ENCODE measurements at regions not wholly inside any gene's neighbourhood (a gene's known extent, or its start where the extent isn't known, plus 50 kb on each side); places are given as distances from the start of the nearest gene placed in this dataset.

DNA sequence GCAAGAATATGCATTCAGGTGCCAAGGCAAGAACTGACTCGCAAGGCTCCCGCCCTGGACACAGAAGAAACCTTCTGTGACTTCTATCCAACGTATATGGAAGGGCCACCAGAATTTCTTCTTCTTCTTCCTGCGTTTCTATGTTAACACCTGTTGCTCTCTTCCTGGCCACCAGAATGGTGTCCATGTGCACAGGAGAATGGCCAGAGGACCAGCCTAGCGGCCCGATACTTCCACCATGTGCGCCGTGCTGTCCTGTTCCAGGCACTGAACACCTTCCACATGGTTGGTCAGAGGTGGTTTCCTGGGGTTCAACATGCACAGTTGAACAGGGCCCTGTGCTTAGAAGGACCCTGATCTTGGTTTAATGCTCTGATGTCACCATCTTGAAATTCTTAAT lies 455.8 kb downstream of the BCL11B start:
- no peak for DNase-seq (ENCODE audit: low read depth)

DNA sequence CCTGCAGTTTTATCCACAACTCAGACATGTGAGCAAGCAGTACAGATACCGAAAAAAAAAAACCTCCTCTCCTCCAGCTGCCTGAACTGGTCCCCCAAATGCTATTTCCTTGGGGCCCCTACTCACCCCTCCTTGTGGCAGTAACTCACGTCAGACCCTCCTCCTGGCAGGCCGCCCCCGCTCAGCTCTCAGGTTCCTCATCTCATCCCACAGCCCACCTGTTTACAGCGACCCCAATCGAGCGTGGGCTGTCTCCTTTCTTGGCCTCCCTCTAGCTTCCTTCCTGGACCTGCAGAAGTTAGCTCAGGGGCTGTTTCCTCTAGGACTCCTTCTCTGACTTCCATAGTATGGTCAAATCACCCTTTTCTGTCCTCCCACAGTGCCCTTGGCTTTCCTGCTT lies 455.3 kb downstream of the BCL11B start:
- no peak for DNase-seq (ENCODE audit: low read depth)

DNA sequence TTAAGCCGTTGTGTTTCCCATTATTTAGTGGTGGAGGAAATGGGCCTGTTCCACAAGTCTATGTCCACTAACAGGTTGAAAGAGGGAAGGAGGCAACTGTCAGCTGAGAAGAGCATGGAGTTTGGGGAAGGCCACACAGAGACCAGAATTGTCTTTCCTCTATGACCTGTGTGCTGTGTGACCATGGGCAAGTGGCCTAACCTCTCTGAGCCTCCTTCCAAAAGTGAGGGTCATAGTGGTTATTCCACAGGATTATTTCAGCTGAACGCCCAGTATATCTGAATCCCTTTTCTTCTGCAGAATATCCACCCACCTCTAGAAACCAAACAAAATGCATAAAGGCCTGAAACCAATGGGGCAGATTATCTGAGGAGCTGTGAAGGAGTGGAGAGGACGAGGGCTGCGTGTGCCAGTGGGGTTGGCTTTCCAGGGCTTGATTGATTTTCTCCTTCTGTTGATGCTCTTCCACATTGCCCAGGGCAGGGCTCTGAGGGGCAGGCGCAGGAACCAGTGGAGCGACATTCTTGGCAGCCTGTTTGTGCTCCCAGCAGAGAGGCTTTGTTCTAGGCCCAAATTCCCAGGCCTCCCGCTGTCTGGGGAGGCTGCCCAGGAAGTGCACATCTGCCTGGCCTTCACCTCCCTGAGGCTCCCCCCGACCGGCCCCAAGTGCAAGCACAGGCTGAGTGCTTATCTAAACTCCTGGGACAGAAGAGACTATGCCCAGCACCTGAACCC lies 452.7 kb downstream of the BCL11B start:
- no peak for DNase-seq (ENCODE audit: low read depth)

DNA sequence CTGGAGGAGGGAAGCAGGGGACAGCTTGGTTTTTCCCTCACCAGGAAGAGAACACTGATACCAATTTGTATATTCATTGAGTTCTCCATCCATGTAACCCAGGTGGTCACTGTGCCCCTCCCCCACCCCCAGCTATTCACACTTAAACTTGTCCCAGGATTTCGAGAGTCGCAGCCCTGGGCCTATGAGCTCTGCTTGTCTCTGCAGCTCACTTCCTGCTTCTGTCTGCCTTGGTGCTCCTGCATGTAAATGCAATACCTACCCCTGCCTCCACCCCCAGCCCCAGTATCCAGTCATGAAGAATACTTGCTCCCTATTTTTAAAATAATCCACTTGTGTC lies 452.2 kb downstream of the BCL11B start:
- DNase-seq (ENCODE audit: low read depth), result no peak

DNA sequence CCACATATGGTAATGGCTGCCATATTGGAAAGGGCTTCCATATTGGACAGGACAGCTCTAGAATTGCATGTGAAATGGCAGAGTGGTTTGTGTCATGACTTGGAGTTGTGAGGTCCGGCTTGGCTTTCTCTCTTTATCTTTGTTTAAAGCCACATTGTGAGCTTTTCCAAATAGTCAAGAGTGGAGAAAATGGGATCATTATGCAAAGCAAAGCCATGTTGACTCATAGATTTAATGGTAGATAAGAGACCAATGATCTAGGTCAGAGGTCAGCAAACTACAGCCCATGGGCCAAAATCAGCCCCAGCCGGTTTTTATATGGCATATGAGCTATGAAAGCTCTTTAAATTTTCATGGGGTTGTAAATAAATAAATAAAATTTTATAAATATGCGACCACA lies 449.1 kb downstream of the BCL11B start:
- DNase-seq (ENCODE audit: low read depth), result no peak

DNA sequence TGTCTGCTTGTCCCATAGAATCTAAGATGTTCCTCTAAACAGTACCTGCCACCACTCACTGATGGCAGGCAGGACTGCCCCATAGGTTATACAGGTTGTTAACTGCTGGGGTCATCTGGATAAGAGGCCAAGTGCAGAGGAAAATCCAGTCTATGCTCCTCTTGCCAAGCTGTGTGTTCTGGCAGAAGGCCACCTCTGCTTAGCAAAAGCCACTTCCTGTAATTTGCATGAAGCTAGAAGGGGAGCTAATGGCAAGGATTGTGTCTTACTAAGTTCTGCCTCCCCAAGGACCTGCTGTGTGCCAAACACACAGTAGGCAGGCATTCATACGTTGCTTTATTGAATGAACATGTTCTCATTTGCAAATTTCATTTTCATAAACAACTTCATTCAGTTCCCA lies 445.4 kb downstream of the BCL11B start:
- DNase-seq (ENCODE audit: low read depth), result no peak

DNA sequence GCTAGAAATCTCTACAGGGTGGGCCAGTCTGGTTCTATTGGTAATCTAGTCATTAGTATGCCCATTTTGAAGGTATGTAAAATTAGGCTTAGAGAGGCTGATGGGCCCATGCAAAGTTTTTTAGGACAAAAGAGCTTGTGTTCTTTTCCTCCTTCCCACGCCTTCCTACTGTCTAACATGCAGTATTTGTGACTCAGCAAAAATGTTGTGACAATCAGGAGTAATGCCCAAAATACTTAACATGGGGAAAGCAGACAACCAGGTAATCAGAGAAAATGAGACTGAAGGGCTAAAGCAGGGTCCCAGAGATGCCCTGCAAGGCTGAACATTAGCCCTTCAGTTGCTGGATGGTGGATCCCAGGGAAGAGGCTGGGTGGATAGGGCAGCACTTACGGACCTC lies 437.9 kb downstream of the BCL11B start:
- DNase-seq (ENCODE audit: low read depth), result no peak

DNA sequence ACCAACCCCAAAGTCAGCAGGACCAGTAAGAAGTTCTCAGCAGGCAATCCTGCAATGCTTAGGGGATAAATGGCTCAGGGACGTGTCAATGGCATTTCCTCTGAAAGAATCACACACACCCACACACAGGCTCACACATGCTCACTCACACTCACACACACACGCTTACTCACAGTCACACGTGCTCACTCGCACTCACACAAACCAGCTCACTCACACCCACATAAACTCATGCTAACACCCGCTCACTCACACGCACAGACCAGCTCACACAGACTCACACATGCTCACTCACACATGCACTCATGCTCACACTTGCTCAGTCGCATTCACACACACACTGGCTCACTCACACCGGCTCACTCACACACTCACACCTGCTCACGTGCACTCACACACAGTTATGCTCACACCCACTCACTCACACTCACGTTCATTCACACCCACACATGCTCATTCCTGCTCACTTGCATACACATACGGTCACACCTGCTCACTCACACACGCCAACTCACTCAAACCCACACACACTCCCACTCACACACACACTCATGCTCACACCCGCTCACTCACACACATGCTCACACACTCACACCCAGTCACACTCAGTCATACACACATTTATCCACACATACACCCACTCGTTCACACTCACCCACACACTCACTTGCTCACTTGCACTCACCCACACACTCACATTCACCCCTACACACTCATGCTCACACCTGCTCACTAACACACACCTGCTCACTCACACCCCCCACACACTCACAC lies 436.8 kb downstream of the BCL11B start:
- DNase-seq (ENCODE audit: low read depth), result no peak

DNA sequence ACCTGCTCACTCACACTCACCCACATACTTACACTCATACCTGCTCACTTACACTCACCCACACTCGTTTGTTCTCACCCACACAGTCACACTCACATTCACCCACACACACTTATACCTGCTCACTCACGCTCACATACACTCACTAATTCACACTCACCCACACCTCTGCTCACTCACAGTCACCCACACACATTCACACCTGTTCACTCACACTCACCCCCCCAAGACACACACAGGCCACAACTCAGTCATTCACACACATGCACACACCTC lies 436.2 kb downstream of the BCL11B start:
- DNase-seq (ENCODE audit: low read depth), result no peak

DNA sequence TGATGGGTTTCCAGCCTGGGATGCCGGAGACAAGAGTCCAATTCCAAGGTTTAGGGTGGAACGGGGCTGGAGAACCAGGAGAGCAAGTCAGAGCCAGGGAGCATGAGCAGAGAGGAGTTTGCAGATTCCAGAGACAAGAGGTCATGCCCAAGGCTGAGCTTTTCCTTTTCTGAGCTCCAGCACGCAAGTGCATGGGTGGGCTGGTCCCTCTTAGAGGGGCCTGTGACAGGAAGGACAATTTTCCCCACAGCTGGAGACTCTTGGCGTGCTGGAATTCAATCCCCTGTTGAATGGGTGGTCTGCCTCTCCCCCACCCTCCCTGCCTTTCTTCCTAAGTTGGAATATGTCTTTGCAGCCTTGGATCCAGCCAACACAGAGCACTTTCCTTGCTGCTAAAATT lies 431.9 kb downstream of the BCL11B start:
- DNase-seq (ENCODE audit: low read depth), result no peak

DNA sequence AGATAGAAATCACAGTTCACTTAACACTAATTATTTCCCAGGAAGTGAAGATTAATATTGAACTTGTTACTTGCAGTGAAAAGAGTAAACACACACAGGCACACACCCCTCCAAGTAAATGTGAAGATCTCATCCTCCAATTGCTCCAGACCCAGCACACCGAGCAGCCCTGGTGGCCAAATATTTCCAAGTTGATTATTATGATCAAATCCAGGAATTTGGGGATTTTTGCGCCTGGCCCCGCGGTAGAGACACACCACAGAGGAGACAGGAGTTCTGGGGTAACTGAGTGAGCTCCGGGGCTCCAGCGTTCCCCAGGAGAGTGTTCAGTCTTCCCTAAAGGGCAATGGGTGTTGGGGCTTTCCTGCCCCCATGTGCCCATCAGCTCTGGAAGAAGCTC lies 431.5 kb downstream of the BCL11B start:
- DNase-seq (ENCODE audit: low read depth), result no peak

DNA sequence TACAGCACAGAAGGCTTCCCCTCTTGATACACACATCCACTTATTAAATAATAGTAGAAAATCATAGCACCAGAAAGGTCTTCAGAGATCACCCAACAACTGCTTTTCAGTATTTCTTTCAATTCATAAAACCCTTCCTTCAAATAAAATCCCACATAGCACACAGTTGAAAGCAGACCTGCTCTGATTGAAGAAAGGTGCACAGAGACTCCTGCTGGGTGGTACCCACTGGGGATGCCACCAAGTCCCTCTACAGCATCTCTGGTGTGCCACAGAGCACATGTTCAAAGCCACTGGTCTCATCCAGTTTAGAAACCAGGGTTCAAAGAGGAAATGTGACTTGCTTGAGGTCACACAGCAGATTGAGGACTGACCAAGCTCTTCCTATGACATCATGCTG lies 427.5 kb downstream of the BCL11B start:
- no peak for DNase-seq (ENCODE audit: low read depth)

DNA sequence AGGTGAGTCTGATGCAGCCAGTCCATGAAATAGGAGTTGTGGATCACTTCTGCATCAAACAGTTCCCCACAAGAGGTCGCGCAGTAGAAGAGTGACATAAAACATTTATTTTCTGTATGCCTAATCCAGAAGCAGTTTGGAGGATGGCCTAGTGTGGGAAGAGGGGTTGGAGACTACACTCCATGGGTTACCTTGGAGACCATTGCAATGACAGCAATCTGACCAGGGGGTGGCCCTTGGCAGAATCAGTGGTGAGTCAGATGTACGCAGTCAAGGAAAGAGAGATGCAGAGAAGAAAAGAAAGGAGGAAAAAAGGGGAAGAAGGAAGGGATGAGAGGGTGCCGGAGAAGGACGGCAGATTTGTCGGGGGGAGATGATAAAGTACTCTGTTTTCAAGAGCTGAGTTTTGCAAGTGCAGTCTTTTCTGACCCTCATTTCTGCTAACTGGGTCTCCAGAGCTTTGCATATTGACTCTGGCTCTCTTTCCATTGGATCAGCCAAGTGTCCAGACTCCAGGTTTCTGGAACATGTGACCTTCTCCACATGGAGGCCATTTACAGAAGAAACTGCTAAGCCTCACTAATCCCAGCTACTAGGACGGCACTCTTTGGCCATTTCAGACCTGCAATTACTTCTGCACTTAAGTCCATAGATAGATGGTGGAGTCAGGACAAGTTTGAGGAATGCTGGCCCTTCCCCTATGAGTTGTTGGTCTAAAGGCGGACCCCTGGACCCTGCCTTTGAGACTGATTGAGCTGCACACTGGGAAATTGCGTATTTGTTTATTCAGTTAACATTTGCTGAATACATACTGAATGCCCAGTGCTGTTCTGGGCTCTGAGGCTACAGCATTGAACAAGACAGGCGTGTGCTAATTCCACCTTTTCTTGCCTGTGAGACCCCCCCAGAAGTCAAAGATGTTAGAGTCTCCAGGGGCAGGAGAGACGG lies 424.2 kb downstream of the BCL11B start:
- no peak for DNase-seq (ENCODE audit: low read depth)

DNA sequence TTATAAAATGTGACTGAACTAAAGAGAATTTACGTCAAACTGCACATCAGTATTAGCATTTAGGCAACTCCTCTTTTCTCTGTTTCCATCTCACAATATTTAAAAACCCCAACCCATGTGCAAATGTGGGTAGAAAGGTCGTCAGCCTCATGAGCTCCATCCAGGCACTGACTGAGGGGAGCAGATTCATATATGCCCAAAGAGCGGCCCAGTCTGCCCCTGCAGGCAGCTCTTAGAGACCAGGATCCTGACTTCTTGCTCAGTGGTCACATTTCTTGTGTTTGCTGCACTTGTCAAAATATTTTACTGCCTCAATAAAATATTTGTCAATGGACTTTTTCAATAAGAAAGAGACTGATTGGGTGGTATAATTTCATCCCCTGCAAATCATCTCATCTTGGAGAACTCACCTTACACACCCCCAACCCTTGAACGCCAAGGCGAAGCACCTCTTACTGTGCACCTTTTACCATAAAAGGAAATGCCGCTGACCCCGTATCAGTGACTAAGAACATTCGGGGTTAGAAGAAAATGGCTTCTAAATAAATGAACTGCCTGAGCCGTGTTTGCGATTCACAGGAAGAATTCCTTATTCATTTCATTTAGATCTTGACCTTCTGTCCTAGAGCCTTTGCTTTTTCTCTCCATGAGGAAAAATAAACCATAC lies 418.8 kb downstream of the BCL11B start:
- no peak for DNase-seq (ENCODE audit: low read depth)

DNA sequence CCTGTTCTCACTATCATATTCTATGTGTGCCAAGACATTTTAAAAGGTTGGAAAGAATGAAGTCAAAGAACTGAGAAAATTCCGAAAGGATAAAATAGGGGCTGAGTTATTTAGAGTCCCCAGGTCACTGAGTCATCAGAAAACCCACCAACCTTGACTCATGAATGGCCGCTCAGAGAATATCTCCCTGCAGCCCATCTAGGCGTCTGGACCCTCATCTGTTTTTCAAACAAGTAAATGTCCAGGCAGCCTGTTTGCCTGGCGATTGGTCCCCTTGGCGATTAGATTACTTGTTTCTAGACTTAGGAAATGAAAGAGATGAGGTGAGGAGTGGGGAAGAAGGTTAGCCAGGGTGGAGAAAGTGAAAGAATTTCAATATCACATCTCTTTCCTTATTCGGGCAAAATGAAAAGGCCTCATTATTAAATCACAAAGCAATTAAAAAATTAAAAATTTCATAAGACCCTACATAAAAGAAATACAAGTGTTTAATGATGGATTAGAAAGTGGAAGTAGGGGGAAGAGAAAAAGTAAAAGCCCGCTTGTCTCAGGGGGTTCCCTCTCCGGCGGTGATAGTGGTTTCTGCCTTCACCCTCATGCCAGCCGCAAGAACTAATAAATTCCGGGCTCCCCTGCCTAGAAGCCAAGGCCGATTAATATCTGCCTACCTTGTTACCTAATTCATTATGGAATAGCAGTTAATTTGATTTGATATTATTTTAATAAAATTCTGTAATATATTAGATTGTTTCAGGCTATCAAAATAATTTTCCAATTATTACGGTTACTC lies 415.9 kb downstream of the BCL11B start:
- no peak for DNase-seq (ENCODE audit: low read depth)

DNA sequence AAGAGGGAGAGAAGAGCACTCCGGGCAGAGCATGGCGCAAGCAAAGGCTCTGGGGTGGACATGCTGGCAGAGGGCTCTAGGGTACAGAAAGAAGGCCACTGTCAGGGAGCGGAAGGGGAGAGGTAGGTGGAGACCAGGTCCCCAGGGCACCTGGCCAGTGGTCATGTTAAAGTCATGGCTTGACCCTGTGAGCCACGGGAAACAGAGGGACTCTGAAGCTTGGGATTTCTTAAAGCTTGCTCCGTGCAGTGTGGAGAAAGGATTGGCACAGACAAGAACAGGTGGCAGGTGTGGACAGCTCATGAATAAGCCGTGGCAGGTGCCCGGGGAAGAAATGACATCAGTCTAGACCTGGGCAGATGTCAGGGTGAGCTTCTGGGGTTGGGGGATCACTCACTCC lies 413.8 kb downstream of the BCL11B start:
- DNase-seq (ENCODE audit: low read depth), result no peak

DNA sequence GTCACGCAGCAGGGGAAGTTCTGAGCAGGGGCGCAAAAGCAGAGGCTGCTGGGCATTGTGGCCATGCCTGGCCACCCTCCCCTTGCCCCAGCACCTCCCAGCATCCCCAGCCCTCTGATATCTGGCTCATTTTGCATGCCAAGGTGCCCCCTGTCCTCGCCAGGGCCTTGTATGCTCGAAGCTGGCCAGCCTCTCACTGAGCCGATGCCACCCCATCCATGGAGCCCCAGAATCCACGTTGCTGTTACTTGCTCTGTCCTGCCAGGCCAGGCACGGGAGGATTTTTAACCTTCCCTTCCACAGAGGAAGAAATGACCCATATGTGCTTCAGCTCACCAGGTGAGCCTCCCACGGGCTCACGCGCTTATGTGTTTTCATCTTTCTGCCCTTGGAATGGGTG lies 413.4 kb downstream of the BCL11B start:
- no peak for DNase-seq (ENCODE audit: low read depth)

DNA sequence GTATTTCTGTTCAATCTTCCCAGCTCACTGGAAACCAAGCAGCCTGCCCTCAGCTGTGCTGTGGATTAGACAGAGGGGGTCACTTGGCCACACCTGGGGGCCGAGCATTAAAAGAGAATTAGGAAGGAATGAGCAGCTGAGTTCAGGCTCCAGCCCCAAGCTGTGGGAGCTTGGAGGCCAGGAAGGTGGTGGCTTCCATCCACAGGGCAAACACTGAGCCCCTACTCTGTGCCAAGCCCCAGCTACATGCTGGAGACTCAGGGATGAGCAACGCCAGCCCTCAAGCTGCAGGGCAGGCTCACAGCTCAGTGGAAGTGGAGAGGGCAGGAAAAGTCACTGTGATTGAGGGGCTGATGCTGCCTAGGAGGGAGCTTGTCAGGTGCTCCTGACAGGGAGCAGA lies 412.7 kb downstream of the BCL11B start:
- DNase-seq (ENCODE audit: low read depth), result no peak

DNA sequence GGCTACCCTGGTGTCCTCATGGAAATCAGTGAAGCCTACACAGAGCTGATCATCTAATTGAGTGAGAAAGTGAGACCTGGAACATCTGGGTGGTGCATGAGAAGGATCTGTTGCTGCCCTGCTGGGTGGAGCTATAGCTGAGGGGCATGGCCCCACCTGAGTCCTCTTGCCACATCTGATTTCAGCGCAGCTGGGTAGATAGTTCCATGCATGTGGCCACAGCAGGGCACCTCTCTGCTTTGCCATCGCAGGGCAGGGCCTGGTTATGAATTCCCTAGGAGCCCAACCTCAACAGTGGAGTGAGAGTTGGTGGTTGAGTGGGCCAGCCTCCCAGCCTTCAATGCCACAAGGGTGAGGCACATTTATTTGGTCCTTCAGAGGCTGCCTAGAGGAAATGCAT lies 407.8 kb downstream of the BCL11B start:
- no peak for DNase-seq (ENCODE audit: low read depth)

DNA sequence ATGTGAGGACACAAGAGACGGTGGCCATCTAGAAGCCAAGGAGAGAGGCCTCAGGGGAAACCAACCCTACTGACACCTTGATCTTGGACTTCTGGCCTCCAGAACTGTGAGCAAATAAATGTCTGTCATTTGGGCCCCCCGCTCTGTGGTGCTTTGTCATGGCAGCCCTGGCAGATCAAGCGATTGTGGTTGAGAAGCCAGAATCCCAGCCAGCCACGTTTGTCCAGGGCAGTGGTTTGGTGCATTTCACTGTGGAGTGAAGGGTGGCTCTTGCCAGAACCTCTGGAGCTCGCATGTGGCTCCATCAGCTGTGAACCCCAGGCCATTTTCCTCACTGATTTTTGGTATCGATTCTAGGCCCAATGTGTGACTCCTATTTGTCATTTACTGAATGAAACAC lies 404.9 kb downstream of the BCL11B start:
- DNase-seq (ENCODE audit: low read depth), result no peak

DNA sequence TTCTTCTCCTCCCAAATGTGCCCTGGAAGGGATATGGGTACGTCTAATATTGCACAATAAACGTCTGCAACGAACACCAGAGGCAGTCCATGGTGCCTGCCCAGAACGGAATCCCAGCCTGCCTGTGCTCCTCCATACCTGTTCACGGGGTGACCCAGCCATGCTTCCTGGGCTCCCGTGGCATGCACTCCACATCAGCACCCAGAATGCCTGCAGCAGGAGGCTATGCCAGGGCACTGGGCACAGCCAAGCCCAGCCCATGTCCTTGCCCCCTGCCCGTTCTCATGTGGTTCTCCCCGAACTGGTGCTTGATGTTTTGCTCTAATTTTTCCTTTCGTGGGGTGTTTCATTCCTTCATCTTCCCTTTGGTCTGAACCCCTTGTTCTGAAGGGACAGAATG lies 404.3 kb downstream of the BCL11B start:
- DNase-seq (ENCODE audit: low read depth), result no peak

DNA sequence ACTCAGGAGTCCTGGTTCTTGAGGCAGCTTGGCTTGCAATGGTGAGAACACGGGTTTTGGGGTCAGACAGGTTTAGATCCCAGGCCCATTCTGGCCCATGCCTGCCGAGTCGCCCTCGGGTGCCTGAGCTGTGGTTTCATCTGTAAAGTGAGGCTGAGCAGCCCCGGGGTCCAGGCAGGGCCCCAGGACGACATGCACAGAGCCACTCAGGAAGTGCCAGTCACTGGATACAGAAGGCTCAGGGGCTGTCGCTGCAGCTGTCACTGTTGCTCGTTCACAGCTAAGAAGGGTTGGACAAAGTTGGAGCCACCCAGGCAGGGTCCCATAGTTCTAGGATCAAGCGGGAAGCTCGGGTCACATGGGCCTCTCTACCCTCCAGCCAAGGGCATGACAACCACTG lies 403.1 kb downstream of the BCL11B start:
- no peak for DNase-seq (ENCODE audit: low read depth)
